ENCODE measurements at regions not wholly inside any gene's neighbourhood (a gene's known extent, or its start where the extent isn't known, plus 50 kb on each side); places are given as distances from the start of the nearest gene placed in this dataset.

- DNase-seq (ENCODE audit: low read depth), result no peak
These were observed 283.5 kb upstream of the TANK start for GRCh38 chr2:160876765-160877164.

DNA sequence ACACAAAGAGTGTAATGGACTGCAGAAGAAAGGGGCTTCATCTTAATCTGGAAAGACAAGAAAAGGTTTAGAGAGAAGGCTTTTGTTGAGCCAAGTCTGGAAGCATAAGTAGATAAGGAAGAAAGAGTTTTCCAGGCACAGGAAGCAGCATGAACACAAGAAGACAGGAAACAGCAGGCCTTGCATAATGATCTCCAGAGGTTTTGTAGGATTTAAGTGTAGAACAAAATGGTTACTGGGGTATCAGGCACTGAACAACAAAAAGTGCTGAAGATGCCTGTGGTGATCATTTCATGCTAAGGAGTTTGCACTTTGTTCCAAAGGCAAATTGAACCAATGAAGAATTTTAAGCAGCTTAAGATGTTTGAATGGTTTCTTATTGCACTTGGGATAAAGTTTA lies 281.6 kb upstream of the TANK start:
- no peak for DNase-seq (ENCODE audit: low read depth)

DNA sequence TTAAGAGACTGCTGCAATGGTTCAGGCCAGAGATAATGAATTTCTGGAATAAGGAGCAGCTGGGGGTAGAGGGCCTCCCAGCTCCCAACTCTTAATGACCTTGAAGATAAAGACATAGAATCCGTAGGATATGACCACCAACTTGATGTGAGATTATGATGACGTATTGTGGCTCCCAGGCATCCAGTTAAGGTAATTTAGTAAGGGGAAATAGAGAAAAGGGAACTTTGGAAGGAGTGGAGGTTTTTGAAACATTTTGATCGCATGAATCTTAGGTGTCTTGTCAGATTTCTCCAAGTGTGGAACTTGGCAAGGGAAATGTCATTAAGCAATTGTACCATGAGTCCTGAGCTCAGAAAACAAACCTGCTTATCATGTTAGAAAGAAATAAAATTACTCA lies 277.3 kb upstream of the TANK start:
- no peak for DNase-seq (ENCODE audit: low read depth)

- DNase-seq (ENCODE audit: low read depth), result no peak
These were observed 276.2 kb upstream of the TANK start for GRCh38 chr2:160884056-160884455.

DNA sequence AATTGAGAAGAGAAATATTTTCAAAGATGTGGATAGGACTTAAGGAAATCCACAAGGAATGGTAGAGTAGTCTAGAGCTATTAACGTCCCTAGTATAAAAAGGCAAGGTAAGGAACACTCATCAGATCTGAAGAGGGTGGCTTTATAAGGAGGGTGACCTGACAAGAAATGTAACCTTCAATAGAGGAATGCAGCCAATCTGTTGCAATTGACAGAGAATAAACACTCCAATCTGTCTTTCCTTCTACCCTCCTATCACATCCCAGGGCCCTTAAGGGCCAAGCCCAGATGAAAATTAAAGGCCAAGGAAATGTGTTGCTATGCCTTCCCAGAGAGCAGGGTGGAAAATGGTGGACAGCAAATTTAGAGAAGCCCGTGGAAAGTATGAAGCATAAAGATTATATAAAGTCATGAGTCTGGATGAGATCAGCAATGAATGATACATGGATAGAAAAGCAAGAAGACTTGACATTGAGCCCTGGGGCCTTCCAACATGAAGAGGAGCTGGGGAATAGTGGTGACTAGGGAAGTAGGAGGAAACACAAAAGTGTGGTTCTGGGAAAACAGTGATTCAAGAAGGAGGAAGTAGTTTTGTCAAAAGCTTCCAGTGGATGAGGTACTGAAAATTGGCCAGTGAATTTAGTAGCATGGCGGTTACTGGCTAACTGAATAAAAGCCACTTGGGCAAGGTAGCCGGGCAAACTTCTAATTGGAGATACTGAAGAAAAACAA lies 270.6 kb upstream of the TANK start:
- no peak for DNase-seq (ENCODE audit: low read depth)

DNA sequence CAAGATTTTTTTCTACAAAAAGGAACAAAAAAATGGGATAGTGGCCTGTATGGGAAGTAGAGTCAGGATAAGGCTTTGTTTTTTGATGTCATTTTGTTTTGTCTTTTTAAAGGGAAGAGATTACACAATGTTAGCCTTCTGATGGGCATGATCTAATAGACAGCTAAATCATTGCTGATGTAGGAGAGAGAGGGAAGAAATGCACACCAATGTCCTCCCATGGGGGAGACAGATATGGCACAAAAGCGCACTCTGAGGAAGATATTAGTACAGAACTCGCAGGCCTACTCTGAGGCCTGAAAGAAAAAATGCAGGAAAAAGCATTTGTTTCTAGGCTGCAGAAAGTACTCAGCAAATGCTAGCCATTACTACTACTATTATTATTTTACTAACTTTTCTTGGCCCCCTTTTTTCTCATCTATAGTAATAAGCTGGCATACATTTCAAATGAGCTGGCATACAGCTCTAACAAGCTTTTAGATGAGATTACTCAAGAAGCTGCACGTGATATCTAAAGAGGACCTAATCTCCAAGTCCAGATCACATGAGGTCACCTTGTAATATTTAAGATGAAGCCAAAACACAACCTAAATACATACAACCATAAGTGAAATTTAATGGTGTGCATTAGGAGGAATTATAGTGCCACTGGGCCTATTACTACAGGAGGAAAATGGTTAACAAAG lies 269.4 kb upstream of the TANK start:
- no peak for DNase-seq (ENCODE audit: low read depth)

DNA sequence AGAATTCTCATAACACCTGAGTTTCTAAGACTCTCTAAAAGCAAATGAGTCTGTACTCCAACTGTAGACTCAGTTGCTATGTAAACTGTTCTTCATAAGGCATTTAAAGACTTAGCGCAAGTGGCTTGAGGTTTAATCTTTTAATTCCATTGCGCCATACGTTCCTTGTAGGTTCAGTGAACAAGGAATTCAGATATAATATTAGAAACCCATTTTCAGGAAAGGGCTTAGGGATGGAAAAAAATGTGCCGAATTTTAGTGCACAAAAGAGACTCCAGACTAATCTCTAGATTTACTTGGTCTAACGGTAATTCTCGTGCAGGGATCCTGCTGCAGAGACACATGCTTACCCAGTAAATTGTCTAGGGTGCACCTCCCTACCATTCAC lies 268.9 kb upstream of the TANK start:
- no peak for DNase-seq (ENCODE audit: low read depth)

- DNase-seq (ENCODE audit: low read depth), result no peak
These were observed 268.0 kb upstream of the TANK start for GRCh38 chr2:160892204-160892603.

GRCh38 chr2:160893581-160893980 lies 266.6 kb upstream of the TANK start:
- no peak for DNase-seq (ENCODE audit: low read depth)

GRCh38 chr2:160898581-160899307 lies 261.5 kb upstream of the TANK start:
- DNase-seq (ENCODE audit: low read depth), result no peak

DNA sequence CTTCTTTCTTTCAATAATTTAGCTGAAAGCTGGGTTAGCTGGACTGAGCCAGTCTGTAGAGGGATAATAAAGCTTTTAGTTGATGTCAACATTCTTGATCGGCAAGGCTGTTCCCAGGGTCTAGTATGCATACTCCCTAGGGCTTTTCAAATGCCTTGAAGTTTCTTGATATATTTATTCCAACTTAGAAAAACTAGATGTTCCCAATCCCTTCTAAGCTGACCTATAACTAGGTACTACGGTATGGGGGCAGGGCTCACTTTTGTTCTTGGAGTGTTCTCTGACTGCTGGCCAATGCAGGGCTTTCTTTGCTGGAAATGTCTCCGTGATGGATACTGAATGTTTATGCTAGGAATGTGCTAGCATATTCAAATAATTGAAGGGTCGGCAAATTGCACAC lies 258.6 kb upstream of the TANK start:
- DNase-seq (ENCODE audit: low read depth), result no peak

GRCh38 chr2:160905862-160906261 lies 254.4 kb upstream of the TANK start:
- DNase-seq (ENCODE audit: low read depth), result no peak

DNA sequence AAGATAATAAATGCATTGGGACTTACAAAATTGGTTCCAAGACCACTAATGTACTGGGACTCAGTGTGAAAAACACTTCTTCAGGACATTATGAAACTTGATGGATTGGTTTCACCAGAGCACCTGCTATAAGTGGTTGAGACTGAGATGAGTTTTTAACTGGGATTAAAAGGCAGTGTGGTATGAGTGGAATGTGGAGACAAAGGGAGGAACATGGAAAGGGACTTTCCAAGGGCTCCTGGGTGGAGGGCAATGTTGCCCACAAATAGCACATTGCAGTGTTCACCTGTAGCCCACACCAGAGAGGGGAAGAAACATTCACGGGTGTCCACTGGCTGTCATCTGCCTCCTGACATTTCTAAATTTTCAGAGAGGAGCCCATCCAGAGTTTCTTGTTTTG lies 253.3 kb upstream of the TANK start:
- DNase-seq (ENCODE audit: low read depth), result no peak

DNA sequence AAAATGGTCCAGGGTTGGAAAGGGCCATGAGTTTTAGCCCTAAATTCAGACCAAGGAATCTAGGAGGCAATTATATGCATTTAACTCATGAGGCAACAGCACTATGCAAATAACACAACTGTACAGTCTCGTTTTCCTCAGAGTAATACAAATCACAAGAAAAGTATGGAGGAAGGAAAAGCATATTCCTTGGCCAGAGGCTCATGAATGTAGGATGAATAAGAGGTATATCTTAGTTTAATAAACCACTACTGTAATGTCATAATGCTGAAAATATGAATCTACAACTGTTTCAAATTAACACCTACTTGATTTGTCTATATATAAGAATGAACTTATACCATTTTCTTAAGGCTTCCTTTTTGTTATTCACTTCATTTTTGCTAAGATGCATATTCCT lies 252.5 kb upstream of the TANK start:
- no peak for DNase-seq (ENCODE audit: low read depth)

- no peak for DNase-seq (ENCODE audit: low read depth)
These were observed 252.1 kb upstream of the TANK start for GRCh38 chr2:160908157-160908556.

DNA sequence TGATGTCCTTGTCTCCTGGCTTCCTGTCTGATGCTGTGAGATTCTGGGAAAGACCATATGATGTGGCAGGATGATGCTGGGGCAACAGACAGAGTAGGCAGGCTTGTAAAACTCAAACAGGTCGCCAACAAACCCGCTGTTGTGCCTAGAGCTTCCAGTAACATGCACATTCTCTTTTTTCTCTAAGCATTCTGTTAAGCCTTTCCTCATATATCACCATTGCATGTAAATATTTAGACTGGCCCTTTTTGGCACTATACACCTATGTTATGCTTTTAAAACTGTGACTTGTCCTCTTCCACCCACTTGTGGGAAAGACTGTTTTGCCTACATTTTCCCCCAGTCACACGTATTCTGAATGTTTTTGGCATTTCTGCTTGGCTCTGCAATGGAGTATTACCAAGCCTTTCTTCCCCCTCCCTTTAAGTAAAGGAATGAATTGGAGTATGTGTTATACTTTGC lies 250.4 kb upstream of the TANK start:
- no peak for DNase-seq (ENCODE audit: low read depth)

- no peak for DNase-seq (ENCODE audit: low read depth)
These were observed 249.5 kb upstream of the TANK start for GRCh38 chr2:160910681-160911080.

DNA sequence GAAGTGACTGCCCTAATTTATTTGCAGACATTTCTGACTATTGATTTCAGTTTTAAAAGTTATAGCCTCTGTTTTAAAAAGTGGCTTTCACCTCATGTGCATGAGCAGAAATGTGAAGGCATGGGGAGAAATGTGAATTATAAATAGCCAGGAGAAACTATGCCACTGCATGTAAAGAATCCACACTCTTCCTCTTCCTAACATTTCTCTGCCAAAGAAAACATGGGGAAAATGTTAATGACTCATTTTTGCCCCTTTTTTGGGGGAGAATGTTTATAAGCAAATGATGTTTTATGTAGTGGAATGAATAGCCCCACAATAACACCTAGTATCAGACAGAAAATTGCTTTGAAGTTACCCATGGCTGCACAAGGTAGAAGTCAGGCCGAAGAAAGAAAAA lies 249.0 kb upstream of the TANK start:
- no peak for DNase-seq (ENCODE audit: low read depth)

DNA sequence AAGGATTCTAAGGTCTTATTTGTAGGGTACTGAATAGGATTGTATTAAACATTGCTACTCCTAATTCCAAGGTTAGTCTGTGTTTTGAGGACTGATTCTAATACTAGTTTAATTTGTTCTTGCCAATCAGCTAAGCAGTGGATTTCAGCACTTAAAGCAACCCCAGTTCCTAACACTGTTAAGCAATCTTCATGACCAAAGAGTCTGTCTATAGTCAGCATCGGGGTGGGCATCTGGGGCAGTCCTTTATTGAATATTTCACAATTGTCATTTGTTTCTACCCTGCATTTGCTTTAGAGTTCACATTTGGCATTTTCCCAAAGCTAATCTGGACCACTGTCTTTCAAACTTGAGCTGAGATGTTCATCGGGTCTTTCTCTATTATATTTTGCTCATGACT lies 248.0 kb upstream of the TANK start:
- no peak for DNase-seq (ENCODE audit: low read depth)

DNA sequence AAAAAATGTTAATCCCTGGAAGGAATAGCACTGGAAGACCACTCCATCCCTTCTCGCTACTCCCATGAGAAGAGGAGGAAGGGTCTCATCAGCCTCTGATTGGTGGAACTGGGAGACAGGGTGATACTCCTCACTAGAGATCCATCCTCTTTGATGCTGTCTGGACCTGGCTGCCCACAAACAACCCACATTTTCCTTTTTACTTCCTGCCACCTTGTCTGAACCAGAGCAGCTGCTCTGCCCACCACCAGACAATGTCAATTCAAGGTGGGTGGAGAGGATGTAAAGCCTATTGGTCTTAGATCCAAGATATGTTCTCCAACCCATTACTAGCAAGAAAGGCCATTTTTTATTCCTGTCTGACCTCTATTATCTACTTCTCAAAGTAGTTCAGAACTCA lies 246.9 kb upstream of the TANK start:
- no peak for DNase-seq (ENCODE audit: low read depth)

- DNase-seq (ENCODE audit: low read depth), result no peak
These were observed 246.0 kb upstream of the TANK start for GRCh38 chr2:160914217-160914616.

GRCh38 chr2:160916300-160916699 lies 243.9 kb upstream of the TANK start:
- no peak for DNase-seq (ENCODE audit: low read depth)

- DNase-seq (ENCODE audit: low read depth), result no peak
These were observed 242.4 kb upstream of the TANK start for GRCh38 chr2:160917850-160918249.
